HG03066 (cell line): ENCODE measurements at regions not wholly inside any gene's neighbourhood (a gene's known extent, or its start where the extent isn't known, plus 50 kb on each side); places are given as distances from the start of the nearest gene placed in this dataset.

ENCODE experiments used
- ATAC-seq: cut with Tn5 transposase; IDR thresholded peaks from one replicate; pipeline ENCODE4 v1.9.1; 2021; ENCODE audit warnings: low read depth; ENCODE audit not compliant: unreplicated experiment

GRCh38 chr1:168991667-168992475, 114.6 kb upstream of the ATP1B1 start:
- ATAC-seq = no peak

GRCh38 chr1:169001353-169001752, 105.1 kb upstream of the ATP1B1 start:
- no peak for ATAC-seq

- ATAC-seq = no peak
These were observed 102.5 kb upstream of the ATP1B1 start for GRCh38 chr1:169003864-169004516.

GRCh38 chr1:169005776-169006175, 100.7 kb upstream of the ATP1B1 start:
- no peak for ATAC-seq

GRCh38 chr1:169009666-169010065, 96.8 kb upstream of the ATP1B1 start:
- ATAC-seq = no peak

- peak; percentile 61 for ATAC-seq
These were observed 94.1 kb upstream of the ATP1B1 start for GRCh38 chr1:169012416-169012815.

- no peak for ATAC-seq
These were observed 92.7 kb upstream of the ATP1B1 start for GRCh38 chr1:169013821-169014220.

GRCh38 chr1:169015464-169015863, 91.0 kb upstream of the ATP1B1 start:
- ATAC-seq = no peak

- no peak for ATAC-seq
These were observed 87.7 kb upstream of the ATP1B1 start for GRCh38 chr1:169018751-169019150.

GRCh38 chr1:169019419-169020058, 87.0 kb upstream of the ATP1B1 start:
- ATAC-seq = no peak

- ATAC-seq = no peak
These were observed 85.8 kb upstream of the ATP1B1 start for GRCh38 chr1:169020684-169021083.

- ATAC-seq = no peak
These were observed 83.8 kb upstream of the ATP1B1 start for GRCh38 chr1:169022648-169023047.

GRCh38 chr1:169024255-169024654, 82.2 kb upstream of the ATP1B1 start:
- ATAC-seq = no peak

- ATAC-seq = peak; percentile 94
These were observed 81.7 kb upstream of the ATP1B1 start for GRCh38 chr1:169024800-169025271.

- peak; percentile 8 for ATAC-seq
These were observed 81.1 kb upstream of the ATP1B1 start for GRCh38 chr1:169025412-169025811.

- no peak for ATAC-seq
These were observed 78.7 kb upstream of the ATP1B1 start for GRCh38 chr1:169027607-169028320.

GRCh38 chr1:169031566-169032224, 74.8 kb upstream of the ATP1B1 start:
- ATAC-seq = no peak

- no peak for ATAC-seq
These were observed 65.1 kb upstream of the ATP1B1 start for GRCh38 chr1:169041366-169041765.

- no peak for ATAC-seq
These were observed 64.1 kb upstream of the ATP1B1 start for GRCh38 chr1:169042377-169042776.

- ATAC-seq = no peak
These were observed 62.7 kb upstream of the ATP1B1 start for GRCh38 chr1:169043823-169044222.
